NOMO-1 treated with dmso at 0.1 percent for 144 hours (cell line): ENCODE measurements at regions not wholly inside any gene's neighbourhood (a gene's known extent, or its start where the extent isn't known, plus 50 kb on each side); places are given as distances from the start of the nearest gene placed in this dataset.
"Not testable (repeated sequence)": the region's sequence is repeated elsewhere in the genome, so short reads cannot be mapped to it uniquely, and the experiment has no call there.

ENCODE experiments used
- DNase-seq: peaks from one replicate; lab custom pipeline; 2025; ENCODE audit not compliant: unreplicated experiment; lab: John Stamatoyannopoulos, UW

- no peak for DNase-seq
Measured at GRCh38 chr16:7278636-7279035, 54.0 kb upstream of the RBFOX1 start.

GRCh38 chr16:7272567-7273158, 60.0 kb upstream of the RBFOX1 start:
- DNase-seq, result no peak

DNA sequence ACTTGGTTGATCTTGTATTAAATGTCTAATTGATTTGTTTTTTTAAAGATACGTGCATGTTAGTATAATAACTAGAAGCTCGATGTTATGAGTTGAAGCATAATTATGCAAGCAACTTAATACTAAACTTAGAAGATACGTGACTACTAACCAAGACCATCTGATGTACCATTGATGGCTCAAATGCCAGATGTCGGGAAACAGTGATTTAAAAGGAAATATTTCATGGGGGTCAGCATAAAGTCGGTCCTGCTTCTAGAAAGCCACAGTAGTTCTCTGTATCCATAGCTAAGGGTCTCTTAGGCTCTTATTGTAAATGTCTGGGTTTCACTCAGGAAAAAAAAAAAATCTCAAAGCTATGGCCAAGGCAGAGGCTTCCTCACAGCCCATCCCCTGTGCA, 61.2 kb upstream of the RBFOX1 start:
- no peak for DNase-seq

GRCh38 chr16:7270823-7271222, 61.8 kb upstream of the RBFOX1 start:
- no peak for DNase-seq

DNA sequence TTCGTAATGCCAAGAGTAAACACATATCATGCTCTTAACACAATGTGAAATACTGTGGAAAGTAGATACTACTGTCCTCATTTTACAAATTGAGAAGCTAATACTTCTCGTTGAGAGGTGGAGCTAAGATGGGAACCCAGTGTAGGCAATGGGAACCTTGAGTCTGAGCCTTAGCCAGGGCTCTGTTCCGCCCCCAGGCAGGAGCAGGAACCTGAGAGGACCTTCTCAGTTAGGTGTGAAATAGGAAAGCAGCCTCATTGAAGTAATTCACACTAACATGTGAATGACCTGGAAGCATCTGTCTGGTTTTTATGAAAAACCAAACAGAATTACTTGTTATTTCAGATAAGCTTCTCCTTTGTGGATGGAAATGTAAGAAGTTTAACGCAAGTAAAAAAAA, 62.6 kb upstream of the RBFOX1 start:
- DNase-seq, result no peak

GRCh38 chr16:7268182-7268581, 64.5 kb upstream of the RBFOX1 start:
- DNase-seq, result no peak

GRCh38 chr16:7257016-7257415, 75.6 kb upstream of the RBFOX1 start:
- DNase-seq, result no peak

GRCh38 chr16:7246578-7246977, 86.1 kb upstream of the RBFOX1 start:
- no peak for DNase-seq

- DNase-seq, result no peak
Measured at GRCh38 chr16:7239547-7239946, 93.1 kb upstream of the RBFOX1 start.

- no peak for DNase-seq
Measured at GRCh38 chr16:7236824-7237410, 95.7 kb upstream of the RBFOX1 start.

GRCh38 chr16:7233975-7234374, 98.7 kb upstream of the RBFOX1 start:
- DNase-seq, result no peak

GRCh38 chr16:7231762-7232161, 100.9 kb upstream of the RBFOX1 start:
- DNase-seq, result no peak

DNA sequence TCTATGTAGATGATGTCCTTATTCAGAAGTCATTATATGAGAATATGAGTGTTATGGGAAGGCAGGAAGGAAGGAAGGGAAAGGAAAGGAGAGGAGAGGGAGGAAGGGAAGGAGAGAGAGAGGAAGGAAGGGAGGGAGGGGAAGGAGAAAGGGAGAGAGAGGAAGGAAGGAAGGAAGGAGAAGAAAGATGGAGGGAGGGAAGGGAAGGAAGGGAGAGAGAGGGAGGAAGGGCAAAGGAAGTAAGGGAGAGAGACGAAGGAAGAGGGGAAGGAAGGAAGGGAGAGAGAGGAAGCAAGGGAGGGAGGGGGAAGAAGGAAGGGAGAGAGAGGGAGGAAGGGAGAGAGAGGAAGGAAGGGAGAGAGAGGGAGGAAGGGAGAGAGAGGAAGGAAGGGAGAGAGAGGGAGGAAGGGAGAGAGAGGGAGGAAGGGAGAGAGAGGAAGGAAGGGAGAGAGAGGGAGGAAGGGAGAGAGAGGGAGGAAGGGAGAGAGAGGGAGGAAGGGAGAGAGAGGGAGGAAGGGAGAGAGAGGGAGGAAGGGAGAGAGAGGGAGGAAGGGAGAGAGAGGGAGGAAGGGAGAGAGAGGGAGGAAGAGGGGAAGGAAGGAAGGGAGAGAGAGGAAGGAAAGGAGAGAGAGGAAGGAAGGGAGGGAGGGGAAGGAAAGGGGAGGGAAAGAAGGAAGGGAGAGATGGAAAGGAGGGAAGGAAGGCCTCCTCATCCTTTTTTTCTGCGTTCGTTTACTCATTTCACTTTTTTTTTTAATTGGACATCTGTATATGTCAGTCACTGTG, 103.0 kb upstream of the RBFOX1 start:
- not testable (repeated sequence) for DNase-seq

DNA sequence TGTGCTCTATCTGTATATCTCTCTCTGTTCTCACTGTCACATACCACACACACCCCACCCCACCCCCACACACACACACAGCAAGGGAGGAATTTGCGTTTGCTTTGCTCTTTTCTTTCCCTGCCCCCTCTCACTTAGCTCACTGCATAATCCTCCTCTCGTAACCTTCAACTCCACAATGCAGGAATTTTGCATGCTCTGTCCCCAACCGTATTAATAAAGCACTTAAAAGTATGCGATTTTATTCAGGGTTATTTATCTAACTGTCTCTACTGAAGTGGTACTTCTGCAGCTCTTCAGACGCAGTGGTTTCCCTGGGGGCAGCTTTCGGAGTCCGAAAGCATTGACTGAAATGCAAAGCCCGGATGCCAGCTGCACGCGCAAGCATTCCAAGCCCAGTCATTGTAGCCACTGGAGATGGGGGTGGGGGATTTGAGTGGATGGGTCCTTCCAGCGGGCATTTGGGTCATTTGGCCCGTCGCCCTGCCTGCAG, 105.4 kb upstream of the RBFOX1 start:
- DNase-seq, result no peak

- DNase-seq, result no peak
Measured at GRCh38 chr16:7221157-7221556, 111.5 kb upstream of the RBFOX1 start.

DNA sequence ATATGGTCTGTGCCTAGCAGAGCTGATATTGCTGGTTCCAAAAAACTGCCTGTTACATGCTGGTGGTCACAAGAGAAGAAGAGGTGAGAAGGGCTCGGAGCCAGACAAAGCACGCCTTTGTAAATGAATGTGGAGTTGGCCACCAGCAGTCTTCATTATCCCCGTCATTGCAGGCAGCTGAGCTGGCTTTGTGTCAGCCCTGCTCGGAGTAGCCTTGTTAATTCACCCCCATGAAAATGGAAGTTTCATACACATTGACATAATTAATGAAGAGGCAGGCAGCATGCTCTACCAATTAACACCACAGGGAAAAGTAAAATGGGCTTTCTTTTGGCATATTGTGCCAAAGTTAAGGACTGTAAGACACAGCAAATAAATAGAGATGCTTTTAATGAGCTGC, 113.7 kb upstream of the RBFOX1 start:
- DNase-seq, result no peak

DNA sequence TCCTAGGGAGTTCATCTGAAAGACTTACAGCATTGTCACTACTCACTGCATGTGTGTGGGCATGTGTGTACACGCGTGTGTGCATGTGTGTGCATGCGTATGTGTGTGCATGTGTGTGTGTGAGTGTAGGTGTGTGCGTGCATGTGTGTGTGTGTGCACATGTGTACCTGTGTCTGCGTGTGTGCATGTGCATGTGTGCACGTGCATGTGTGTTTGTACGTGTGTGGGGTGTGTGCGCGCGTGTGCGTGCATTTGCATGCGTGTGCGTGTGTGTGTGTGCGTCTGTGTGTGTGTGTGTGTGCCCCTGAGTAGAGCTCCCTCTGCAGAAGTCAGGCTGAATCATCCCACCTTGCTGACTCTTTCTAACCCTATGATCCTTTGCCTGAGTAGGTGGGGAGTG, 114.8 kb upstream of the RBFOX1 start:
- DNase-seq, result no peak

GRCh38 chr16:7216719-7217118, 115.9 kb upstream of the RBFOX1 start:
- no peak for DNase-seq

DNA sequence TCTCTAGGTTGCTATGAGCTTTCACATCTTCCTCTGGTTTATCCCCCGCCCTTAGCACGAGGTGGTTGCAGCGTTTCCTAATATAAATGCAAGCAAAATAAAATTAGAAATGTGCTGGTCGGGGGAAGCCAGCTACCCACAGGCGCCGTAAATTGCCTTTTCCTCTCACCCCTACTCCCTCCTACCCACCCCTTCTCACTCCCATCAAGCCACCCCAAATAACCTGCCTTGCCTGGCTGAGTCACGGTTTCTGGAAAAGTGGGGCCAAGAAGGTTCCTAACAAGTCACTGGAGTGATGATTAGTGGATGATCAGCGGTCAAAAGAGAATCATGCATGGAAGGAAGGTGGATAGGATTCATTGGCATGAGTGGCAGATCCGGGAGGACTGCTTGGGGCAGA, 120.9 kb upstream of the RBFOX1 start:
- no peak for DNase-seq

GRCh38 chr16:7209598-7209997, 123.0 kb upstream of the RBFOX1 start:
- no peak for DNase-seq

DNA sequence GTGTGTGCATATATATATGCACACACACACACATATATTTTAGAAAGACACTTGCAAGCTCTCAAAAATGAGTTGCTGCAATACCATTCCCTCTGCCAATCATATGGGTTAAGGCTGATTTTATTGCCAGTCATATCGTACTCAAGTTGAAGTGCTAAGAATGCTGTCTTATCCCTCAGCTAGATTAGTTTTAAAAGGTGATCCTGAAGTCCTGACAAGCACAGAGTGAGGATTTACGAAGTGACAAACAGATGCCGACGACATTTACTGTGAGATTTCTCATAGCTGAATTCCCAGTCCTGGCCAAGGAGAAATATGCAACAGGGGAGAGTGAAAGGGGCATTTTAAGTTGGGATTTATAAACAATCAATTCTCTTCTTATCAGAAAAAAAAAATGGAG, 126.2 kb upstream of the RBFOX1 start:
- no peak for DNase-seq

- no peak for DNase-seq
Measured at GRCh38 chr16:7200320-7200719, 132.3 kb upstream of the RBFOX1 start.
